Erythroblast (primary cell): ENCODE measurements at regions not wholly inside any gene's neighbourhood (a gene's known extent, or its start where the extent isn't known, plus 50 kb on each side); places are given as distances from the start of the nearest gene placed in this dataset.

Experiments used
- DNase-seq, 2 experiments: peaks; one replicate each; lab custom pipeline; 2025; lab: John Stamatoyannopoulos, UW
- GATA1 ChIP-seq: IDR thresholded peaks from 2 replicates; pipeline ENCODE4 v1.6.1; 2011; ENCODE audit warnings: low read depth, mild to moderate bottlenecking, control low read depth, low read length, moderate library complexity
- POLR2A ChIP-seq: IDR thresholded peaks from 2 replicates; pipeline ENCODE4 v1.6.1; 2011; ENCODE audit warnings: mild to moderate bottlenecking, low read length

GRCh38 chr6:66740346-66740745 is 1033.3 kb upstream of the EYS start:
- DNase-seq, result no peak
- no peak for TF ChIP-seq POLR2A
- no peak for TF ChIP-seq GATA1

DNA sequence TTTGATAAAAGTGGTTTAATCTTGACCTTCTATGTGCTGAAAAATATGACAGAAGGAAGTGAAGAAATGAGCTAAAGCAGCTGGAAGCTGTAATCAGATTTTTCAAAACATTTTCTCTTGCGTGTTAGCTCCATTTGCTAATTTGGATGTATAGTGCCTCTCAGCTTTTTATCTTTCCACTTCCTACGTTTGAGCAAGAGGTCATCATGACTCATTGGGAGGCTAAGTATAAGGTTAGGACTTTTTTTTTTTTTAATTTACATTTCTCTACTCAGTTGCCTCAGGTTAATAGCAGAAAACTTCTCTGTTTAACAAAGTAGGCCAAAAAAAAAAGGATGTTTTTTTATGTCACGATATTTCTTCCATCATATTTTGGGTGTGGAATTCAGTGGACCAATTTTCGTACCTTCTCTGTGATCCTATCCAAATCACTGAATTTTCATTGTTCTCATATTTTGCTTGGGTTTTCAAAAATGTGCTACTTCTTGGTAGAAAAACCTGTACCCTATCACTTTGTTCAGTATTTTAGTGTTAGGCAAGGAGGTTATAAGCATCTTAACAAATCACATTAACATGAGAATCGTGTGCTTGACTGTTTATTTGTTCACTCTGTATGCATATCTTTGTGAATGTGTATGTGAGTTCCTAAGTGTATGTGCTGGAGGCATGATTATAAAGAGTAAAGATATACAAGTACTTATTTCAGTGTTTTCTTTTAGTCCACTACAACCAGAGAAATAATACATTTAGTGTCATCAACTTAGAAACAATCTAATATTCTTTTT is 1028.3 kb upstream of the EYS start:
- TF ChIP-seq GATA1 (no peak), POLR2A (no peak)
- no peak for DNase-seq

DNA sequence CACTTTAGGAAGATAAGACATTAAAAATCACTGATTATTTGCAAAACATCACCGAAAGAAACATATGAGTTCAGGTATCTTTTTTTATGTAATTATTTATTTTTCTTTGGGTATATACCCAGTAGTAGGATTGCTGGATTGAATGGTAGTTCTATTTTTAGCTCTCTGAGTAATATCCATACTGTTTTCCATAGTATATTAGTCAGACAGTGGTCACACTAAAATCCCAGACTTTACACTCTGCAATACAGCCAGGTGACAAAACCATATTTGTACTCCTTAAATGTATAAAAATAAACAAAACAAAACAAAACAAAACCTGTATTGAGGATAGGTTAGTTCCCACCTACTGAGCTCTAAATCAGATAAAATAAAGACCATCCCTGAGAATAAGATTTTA is 1024.3 kb upstream of the EYS start:
- TF ChIP-seq GATA1 (no peak), POLR2A (no peak)
- DNase-seq, result no peak

DNA sequence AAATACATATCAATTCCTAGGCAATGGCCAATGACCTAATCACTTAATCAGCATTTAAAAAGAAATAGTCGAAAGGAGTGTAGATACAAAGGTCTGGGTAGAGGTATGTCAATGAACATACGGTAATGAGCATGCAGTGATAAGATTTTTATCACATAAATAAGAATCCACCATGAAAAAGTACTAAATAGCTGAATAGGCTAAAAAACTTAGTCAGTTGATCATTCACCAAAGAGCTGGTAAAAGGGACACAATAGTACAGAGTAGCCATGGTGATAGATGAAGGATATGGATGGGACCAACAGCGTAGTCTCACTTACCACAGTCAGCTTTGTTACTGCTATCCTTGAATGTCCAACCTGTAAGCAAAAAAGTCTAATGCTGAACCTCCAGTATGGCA is 1018.6 kb upstream of the EYS start:
- no peak for DNase-seq
- no peak for TF ChIP-seq GATA1
- no peak for TF ChIP-seq POLR2A

GRCh38 chr6:66717801-66718200 is 1010.8 kb upstream of the EYS start:
- no peak for DNase-seq
- no peak for TF ChIP-seq POLR2A
- TF ChIP-seq GATA1, result no peak

- DNase-seq, result no peak
- TF ChIP-seq GATA1 (no peak), POLR2A (no peak)
Measured at GRCh38 chr6:66699385-66699784, 992.4 kb upstream of the EYS start.

DNA sequence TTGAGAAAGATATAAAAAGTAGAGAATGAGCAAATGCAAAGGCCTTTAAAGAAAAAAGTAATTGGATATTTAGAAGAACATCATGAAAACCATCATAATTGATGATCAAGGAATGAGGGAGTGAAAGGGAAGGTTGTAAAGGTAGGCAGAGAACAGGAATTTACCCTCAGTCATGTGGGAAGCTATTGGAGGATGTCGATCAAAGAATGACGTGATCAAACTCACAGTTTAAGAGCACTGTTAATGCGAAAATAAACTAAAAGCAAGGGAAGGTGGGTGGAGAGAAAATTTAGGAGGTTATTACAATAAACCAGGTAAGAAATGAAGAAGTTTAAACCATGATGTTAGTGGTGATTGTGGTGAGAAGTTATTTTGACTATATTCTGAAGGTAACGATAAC is 982.6 kb upstream of the EYS start:
- TF ChIP-seq GATA1, result no peak
- TF ChIP-seq POLR2A, result no peak
- DNase-seq, result no peak

- TF ChIP-seq POLR2A, result no peak
- TF ChIP-seq GATA1, result no peak
- no peak for DNase-seq
Measured at GRCh38 chr6:66687611-66688140, 980.6 kb upstream of the EYS start.

- DNase-seq, result no peak
- TF ChIP-seq POLR2A (no peak), GATA1 (no peak)
Measured at GRCh38 chr6:66675906-66676305, 968.9 kb upstream of the EYS start.

DNA sequence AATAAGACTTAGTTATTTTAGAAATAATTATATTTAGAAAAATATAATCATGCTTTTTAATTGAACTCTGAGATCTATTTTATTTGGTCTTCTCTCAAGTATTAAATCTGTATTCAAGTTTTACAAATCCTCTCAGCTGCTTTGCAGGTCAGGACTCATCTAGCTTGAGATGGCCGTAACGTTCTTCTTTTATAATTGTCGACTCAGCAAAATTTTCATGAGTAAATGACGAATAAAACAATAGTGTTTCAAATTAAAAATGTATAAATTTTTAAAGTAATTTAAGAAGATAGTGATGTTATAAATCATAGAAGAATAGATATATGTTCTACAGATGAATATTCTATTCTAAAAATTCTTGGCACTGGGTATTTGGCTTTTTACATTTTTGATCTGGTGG is 957.1 kb upstream of the EYS start:
- TF ChIP-seq GATA1, result no peak
- no peak for TF ChIP-seq POLR2A
- DNase-seq, result no peak

- no peak for DNase-seq
- no peak for TF ChIP-seq GATA1
- TF ChIP-seq POLR2A, result no peak
Measured at GRCh38 chr6:66662721-66663507, 955.9 kb upstream of the EYS start.

- TF ChIP-seq GATA1 (no peak), POLR2A (no peak)
- no peak for DNase-seq
Measured at GRCh38 chr6:66662196-66662595, 955.2 kb upstream of the EYS start.

- no peak for TF ChIP-seq GATA1
- no peak for TF ChIP-seq POLR2A
- no peak for DNase-seq
Measured at GRCh38 chr6:66655420-66655819, 948.4 kb upstream of the EYS start.

DNA sequence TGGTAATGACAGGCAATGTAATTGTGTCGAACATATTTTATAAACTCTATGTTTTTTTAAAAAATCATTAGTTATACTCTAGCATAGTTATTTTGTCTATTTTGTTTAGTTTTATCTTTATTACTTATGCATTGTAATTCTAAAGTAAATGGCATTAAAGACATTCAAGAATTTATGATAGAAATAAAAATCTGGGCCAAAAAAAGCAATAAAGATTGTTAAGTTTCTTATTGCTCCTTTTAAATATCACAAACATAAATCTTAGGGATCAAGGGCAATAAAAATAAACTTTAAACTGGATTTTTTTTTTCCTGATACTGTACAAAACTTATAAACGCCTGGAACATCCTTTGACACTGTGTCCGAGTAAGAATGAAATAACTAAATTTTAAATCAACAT is 931.5 kb upstream of the EYS start:
- TF ChIP-seq GATA1 (no peak), POLR2A (no peak)
- DNase-seq, result no peak
